Body of pancreas (tissue), 4 donors: ENCODE measurements at regions not wholly inside any gene's neighbourhood (a gene's known extent, or its start where the extent isn't known, plus 50 kb on each side); places are given as distances from the start of the nearest gene placed in this dataset.

Experiments
- ATAC-seq: fragments of 150-250 bp; one replicate; pipeline ENCODE4 v1.9.1; 2016
- DNase-seq, 4 donors: peaks; one replicate each; pipeline ENCODE4 v3.0.0-alpha.2; 2019
- H3K27ac ChIP-seq, 4 donors: fragments of 200-600 bp; sonication (generic); 1 replicate in 3 of 4; 2 replicates in 1 of 4; pipeline versions ENCODE4 v1.5.1 to v1.6.1; 2016 to 2019; ENCODE audit warnings: mild to moderate bottlenecking in 1 of 4, mixed read lengths in 1 of 4, moderate library complexity in 1 of 4
- H3K27me3 ChIP-seq, 2 donors: fragments of 200-600 bp; sonication (generic); one replicate each; pipeline ENCODE4 v1.6.0; 2016; ENCODE audit warnings: mild to moderate bottlenecking in 1 of 2
- H3K36me3 ChIP-seq, 2 donors: fragments of 200-600 bp; sonication (generic); replicated peaks in 1 of 2; 2 replicates each; pipeline ENCODE4 v1.5.1; 2016; ENCODE audit warnings: low read depth in 2 of 2; ENCODE audit not compliant: insufficient read depth in 1 of 2
- H3K4me1 ChIP-seq: fragments of 200-600 bp; sonication (generic); one replicate; pipeline ENCODE4 v1.6.0; 2016
- H3K4me3 ChIP-seq, 2 donors: fragments of 200-600 bp; sonication (generic); 1 replicate in 1 of 2; 2 replicates in 1 of 2; pipeline ENCODE4 v1.5.1; 2016 to 2019
- H3K9me3 ChIP-seq, 3 donors: fragments of 200-600 bp; sonication (generic); 1 replicate in 2 of 3; 2 replicates in 1 of 3; pipeline ENCODE4 v1.5.1; 2016
- POLR2A ChIP-seq, 3 donors: fragments of 450-650 bp; IDR thresholded peaks; one replicate each; pipeline ENCODE4 v1.6.1; 2016; ENCODE audit warnings: antibody characterized with exemption in 3 of 3, mild to moderate bottlenecking in 2 of 3
- WGBS, 2 donors: methylation state at CpG; one replicate each; pipeline ENCODE4 v1.1.5; 2017; 5-methylcytosine and 5-hydroxymethylcytosine counted together
- intact Hi-C: fragments of 100-400 bp; cut with DNase I; formaldehyde crosslinking; loops from one replicate; pipeline ENCODE4 v1.15.1; 2023
- TF ChIP-seq, protein P1 (sequence below), 7 experiments: fragments of 450-650 bp in 4 of 7; fragments of 200-600 bp in 3 of 7; sonication (generic) in 3 of 7; IDR thresholded peaks; one replicate each; pipeline ENCODE4 v1.5.1; 2016 to 2019; ENCODE audit warnings: antibody characterized with exemption in 7 of 7

GRCh38 chr12:125240717-125241116 lies 175.5 kb downstream of the AACS start:
- intact Hi-C loops = no loop called here
- ATAC-seq = no peak
- Histone ChIP-seq H3K27me3 (peaks cover 0 to 9% of the 10 kb centered on the region in 2 donors), H3K9me3 (no peaks in the 10 kb centered on the region), H3K4me3 (no peak overlapping the region), H3K36me3 (no peaks in the 10 kb centered on the region), H3K4me1 (no peaks in the 10 kb centered on the region), H3K27ac (no peak overlapping the region)
- 55 to 60% methylated on average over 17 of the region's 17 CpGs for WGBS, 2 donors
- DNase-seq = no peak
- TF ChIP-seq, protein P1, sequence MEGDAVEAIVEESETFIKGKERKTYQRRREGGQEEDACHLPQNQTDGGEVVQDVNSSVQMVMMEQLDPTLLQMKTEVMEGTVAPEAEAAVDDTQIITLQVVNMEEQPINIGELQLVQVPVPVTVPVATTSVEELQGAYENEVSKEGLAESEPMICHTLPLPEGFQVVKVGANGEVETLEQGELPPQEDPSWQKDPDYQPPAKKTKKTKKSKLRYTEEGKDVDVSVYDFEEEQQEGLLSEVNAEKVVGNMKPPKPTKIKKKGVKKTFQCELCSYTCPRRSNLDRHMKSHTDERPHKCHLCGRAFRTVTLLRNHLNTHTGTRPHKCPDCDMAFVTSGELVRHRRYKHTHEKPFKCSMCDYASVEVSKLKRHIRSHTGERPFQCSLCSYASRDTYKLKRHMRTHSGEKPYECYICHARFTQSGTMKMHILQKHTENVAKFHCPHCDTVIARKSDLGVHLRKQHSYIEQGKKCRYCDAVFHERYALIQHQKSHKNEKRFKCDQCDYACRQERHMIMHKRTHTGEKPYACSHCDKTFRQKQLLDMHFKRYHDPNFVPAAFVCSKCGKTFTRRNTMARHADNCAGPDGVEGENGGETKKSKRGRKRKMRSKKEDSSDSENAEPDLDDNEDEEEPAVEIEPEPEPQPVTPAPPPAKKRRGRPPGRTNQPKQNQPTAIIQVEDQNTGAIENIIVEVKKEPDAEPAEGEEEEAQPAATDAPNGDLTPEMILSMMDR (IDR thresholded peaks at IDR 0.05) = no peak
- TF ChIP-seq POLR2A (IDR thresholded peaks at IDR 0.05) = no peak

- no peaks in the 10 kb centered on the region for H3K9me3 ChIP-seq
- DNase-seq (no peak), ATAC-seq (no peak)
- H3K36me3 ChIP-seq = no peaks in the 10 kb centered on the region
- no peak overlapping the region for H3K4me3 ChIP-seq
- peaks cover 0 to 9% of the 10 kb centered on the region in 2 donors for H3K27me3 ChIP-seq
- TF ChIP-seq, protein P1 (IDR thresholded peaks at IDR 0.05) = no peak
- TF ChIP-seq POLR2A (IDR thresholded peaks at IDR 0.05) = no peak
- WGBS, 2 donors = 50 to 57% methylated on average over 11 of the region's 11 CpGs
- no peaks in the 10 kb centered on the region for H3K4me1 ChIP-seq
- H3K27ac ChIP-seq = no peak overlapping the region
- intact Hi-C loops = no loop called here
These were observed 178.6 kb downstream of the AACS start for GRCh38 chr12:125243811-125244210.

- intact Hi-C loops = no loop called here
- Histone ChIP-seq H3K4me3 (no peak overlapping the region), H3K9me3 (no peaks in the 10 kb centered on the region), H3K36me3 (no peaks in the 10 kb centered on the region), H3K27me3 (peaks cover 0 to 9% of the 10 kb centered on the region in 2 donors), H3K27ac (no peak overlapping the region), H3K4me1 (no peaks in the 10 kb centered on the region)
- TF ChIP-seq POLR2A (IDR thresholded peaks at IDR 0.05) = no peak
- TF ChIP-seq, protein P1 (IDR thresholded peaks at IDR 0.05) = no peak
- DNase-seq (no peak), ATAC-seq (no peak)
- WGBS, 2 donors = 89 to 96% methylated on average over 4 to 8 of the region's 8 CpGs
These were observed 179.1 kb downstream of the AACS start for GRCh38 chr12:125244338-125244737.

GRCh38 chr12:125245581-125246557 lies 180.6 kb downstream of the AACS start:
- DNase-seq = no peak
- 31 to 34% methylated on average over 17 to 21 of the region's 21 CpGs for WGBS, 2 donors
- TF ChIP-seq POLR2A (IDR thresholded peaks at IDR 0.05) = no peak
- TF ChIP-seq, protein P1 (IDR thresholded peaks at IDR 0.05) = no peak
- Histone ChIP-seq H3K4me3 (no peak overlapping the region), H3K36me3 (no peaks in the 10 kb centered on the region), H3K27ac (no peak overlapping the region), H3K27me3 (peaks cover 0 to 9% of the 10 kb centered on the region in 2 donors), H3K4me1 (no peaks in the 10 kb centered on the region), H3K9me3 (no peaks in the 10 kb centered on the region)
- intact Hi-C loops = no loop called here
- ATAC-seq = no peak
